ENCODE measurements at regions not wholly inside any gene's neighbourhood (a gene's known extent, or its start where the extent isn't known, plus 50 kb on each side); places are given as distances from the start of the nearest gene placed in this dataset.

DNA sequence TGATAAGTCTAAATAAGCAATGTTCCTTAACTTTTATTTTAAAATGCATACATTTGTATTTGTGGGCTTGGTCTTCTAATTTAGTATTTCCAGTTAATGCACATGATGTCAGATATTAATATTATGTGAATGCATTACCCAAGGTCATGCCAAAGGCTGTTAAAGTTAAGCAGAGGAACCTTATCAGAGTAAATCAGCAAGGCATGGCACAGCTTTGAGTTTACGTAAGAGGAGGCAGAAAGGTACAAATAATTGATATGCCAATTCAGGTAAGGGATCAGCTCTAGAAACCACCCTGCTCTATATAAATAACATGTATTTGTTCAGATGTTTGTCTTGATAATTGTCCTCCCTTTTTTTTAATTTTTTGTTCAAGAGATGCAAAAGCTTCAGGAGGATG lies 64.5 kb upstream of the CHRM3 start:
- H3K27me3 ChIP-seq (ENCODE audit: insufficient read depth, low read length): no peaks in the 10 kb centered on the region
- peaks cover 5 to 13% of the 10 kb centered on the region in 2 experiments for H3K4me1 Mint-ChIP-seq
- no peak overlapping the region for H3K4me3 Mint-ChIP-seq
- H4K91ac ChIP-seq (ENCODE audit: insufficient read length, low read depth, low read length): no peak overlapping the region
- WGBS (ENCODE audit: extremely low coverage, insufficient read length, low lambda C conversion rate): no CpG with 5 or more reads among the region's 1 CpG
- no peak overlapping the region for H3K27ac ChIP-seq (ENCODE audit: insufficient read length, low read depth, low read length)
- no peak overlapping the region for H3T11ph ChIP-seq (ENCODE audit: low read length)
- no peaks in the 10 kb centered on the region for H3K4me1 ChIP-seq (ENCODE audit: insufficient read depth, low read length)
- no peak overlapping the region for H3K23ac ChIP-seq (ENCODE audit: insufficient read length, low read depth, low read length)
- no peaks in the 10 kb centered on the region for H3K79me1 ChIP-seq (ENCODE audit: insufficient read depth, low read depth, low read length, poor library complexity, severe bottlenecking)
- H4K5ac ChIP-seq (ENCODE audit: insufficient read length, low read depth, low read length): no peak overlapping the region
- no peaks in the 10 kb centered on the region for H3K9me3 ChIP-seq (ENCODE audit: control insufficient read depth, low read depth, low read length)
- no peak overlapping the region for H3K4ac ChIP-seq (ENCODE audit: low read depth, low read length)
- H3K79me2 ChIP-seq (ENCODE audit: insufficient read depth, low read length): no peaks in the 10 kb centered on the region
- H3K4me2 ChIP-seq (ENCODE audit: insufficient read depth, insufficient read length, low read length): no peak overlapping the region
- H3K56ac ChIP-seq (ENCODE audit: insufficient read length, low read depth, low read length): no peak overlapping the region
- no peak for DNase-seq
- H4K8ac ChIP-seq (replicated peaks; ENCODE audit: insufficient read length, low read depth, low read length): no peak overlapping the region
- no peaks in the 10 kb centered on the region for H3K27me3 Mint-ChIP-seq (ENCODE audit: low read depth)
- no peak overlapping the region for H3K9ac ChIP-seq (ENCODE audit: extremely low read depth, insufficient read length, low read length)
- no peak overlapping the region for H2BK5ac ChIP-seq (ENCODE audit: insufficient read length, low read length)
- H3K36me3 Mint-ChIP-seq (ENCODE audit: insufficient read depth in 1 of 3, low read depth in 3 of 3): no peaks in the 10 kb centered on the region
- no peak overlapping the region for H2AK5ac ChIP-seq (ENCODE audit: insufficient read length, low read length)
- H2AFZ ChIP-seq (ENCODE audit: low read length): no peak overlapping the region
- no peak for TF ChIP-seq CTCF (conservative IDR thresholded peaks at IDR 0.05)
- no peak overlapping the region for H2BK12ac ChIP-seq (ENCODE audit: insufficient read length, low read depth, low read length)
- no peak overlapping the region for H2BK20ac ChIP-seq (ENCODE audit: low read depth, low read length, poor library complexity, severe bottlenecking)
- H3K9me3 Mint-ChIP-seq: no peaks in the 10 kb centered on the region
- no peak overlapping the region for H2BK120ac ChIP-seq (ENCODE audit: low read depth, low read length, poor library complexity, severe bottlenecking)
- no peak overlapping the region for H3K27ac Mint-ChIP-seq
- H3K18ac ChIP-seq (ENCODE audit: insufficient read length, low read depth, low read length): no peak overlapping the region
- no peaks in the 10 kb centered on the region for H3K23me2 ChIP-seq (ENCODE audit: insufficient read length, low read depth, low read length, poor library complexity, severe bottlenecking)
- H4K20me1 ChIP-seq (ENCODE audit: control insufficient read depth, insufficient read depth, insufficient read length): no peaks in the 10 kb centered on the region
- H2BK15ac ChIP-seq (ENCODE audit: low read depth, low read length): no peak overlapping the region
- no peak overlapping the region for H3K14ac ChIP-seq (ENCODE audit: insufficient read depth, low read length)
